Choroid plexus epithelial cell (primary cell): ENCODE measurements at regions not wholly inside any gene's neighbourhood (a gene's known extent, or its start where the extent isn't known, plus 50 kb on each side); places are given as distances from the start of the nearest gene placed in this dataset.
"Not testable (repeated sequence)": the region's sequence is repeated elsewhere in the genome, so short reads cannot be mapped to it uniquely, and the experiment has no call there.

Experiments
- DNase-seq: peaks from one replicate; pipeline ENCODE4 v3.0.0-alpha.2; 2010; ENCODE audit warnings: low read depth
- H3K4me3 ChIP-seq: 2 replicates; pipeline ENCODE4 v1.5.1; 2011; ENCODE audit warnings: low read depth, mild to moderate bottlenecking, control low read depth, low read length, moderate library complexity

DNA sequence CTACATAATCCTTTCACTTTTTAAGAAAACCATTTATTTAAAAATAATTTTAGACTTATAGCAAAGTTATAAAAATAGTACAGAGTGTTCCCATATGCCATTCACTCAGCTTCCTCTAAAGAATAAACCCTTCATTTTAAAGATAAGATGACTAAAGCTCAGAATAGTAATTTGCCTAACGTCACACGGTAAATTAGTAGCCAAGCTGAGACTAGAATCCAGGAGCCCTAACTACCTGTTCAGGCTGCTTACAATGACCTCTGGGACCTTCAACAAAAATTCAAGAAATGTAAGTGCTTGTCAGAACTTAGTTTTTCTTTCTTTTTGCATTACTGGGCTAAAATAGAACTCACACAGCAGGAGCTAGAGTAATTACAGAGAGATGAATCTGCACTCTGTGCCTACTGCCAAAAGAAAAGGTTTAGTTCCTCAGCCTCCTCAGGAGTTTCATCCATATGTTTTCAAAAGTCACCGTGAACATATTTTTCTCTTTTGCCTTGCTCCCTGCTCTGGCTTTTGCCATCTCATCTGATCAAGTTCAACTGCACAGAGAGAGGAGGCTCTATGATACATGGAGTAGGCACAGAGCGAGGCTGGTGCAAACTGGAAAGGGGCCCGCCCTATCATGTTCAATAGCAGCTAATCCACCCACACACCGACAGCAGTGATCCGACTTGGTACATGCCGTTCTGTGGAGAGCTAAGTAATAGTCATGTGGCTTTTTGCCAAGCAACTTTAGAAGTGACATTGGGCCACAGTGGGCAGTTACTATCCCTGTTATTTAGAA lies 112.7 kb upstream of the SEC22B start:
- DNase-seq, H3K4me3 ChIP-seq: not testable (repeated sequence)

DNA sequence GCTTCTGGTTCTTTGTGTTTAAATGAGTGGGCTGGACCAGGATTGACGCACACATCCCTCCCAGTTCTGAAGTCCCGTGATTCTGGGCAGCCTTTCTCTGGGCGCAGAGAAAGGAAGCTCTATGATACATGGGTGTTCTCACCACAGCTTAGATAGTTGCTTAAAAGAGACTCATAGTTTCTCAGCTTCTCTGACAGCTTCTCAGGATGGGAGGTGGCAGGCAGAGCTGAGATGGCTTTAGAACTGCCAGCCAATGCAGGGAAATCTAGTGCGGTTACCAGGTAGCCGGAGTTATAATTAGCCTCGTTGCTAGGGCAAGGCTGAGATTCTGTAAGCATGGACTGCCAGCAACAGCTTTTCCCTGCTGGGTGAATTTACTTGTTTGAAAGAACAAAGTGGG lies 111.8 kb upstream of the SEC22B start:
- DNase-seq, H3K4me3 ChIP-seq: not testable (repeated sequence)

DNA sequence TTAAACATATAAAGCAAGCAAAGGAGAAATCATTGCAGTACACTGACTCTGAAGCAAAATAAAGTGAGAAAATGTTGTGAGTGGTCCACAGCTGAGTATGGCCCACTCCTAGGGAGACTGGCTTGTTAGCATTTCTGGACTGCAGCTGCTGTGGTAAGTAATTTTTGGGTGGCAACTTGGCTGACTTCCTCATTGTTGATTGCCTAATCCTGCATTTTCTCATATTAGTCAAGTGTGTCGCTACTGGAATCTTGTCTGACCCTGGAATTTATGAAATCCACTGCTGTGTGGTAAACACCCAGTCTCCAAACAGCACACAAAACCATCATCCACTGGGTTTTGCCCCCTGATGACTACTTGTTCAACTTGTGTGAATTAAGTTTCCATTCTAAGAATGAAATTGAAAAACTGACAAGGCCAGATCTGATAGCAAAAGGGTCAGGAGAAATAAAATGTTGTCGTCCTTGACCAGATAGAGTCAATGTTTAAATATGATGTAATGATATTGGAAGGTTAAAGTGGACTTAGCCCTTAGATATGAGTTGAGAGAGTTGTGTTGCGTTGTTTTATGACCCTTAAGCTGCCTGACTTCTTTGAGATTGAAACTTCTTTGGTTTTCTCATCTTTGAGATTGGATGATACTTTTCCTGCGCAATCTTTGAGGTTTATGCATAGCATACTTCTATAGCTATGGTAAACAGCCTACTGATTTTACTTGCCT lies 106.6 kb upstream of the SEC22B start:
- not testable (repeated sequence) for DNase-seq, H3K4me3 ChIP-seq

DNA sequence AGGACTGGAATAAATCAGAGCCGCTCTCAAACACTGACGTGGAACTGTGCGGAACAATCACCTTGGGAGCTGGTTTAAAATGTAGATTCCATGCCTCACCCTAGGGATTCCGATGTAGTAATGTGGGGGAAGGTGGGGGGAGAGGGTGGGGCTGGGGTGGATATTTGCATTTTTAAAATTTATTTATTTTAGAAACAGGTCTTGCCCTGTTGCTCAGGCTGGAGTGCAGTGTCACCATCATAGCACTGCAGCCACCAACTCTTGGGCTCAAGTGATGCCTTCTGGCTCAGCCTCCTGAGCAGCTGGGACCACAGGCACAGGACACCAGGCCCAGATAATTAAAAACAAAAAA lies 101.9 kb upstream of the SEC22B start:
- not testable (repeated sequence) for H3K4me3 ChIP-seq, DNase-seq

DNA sequence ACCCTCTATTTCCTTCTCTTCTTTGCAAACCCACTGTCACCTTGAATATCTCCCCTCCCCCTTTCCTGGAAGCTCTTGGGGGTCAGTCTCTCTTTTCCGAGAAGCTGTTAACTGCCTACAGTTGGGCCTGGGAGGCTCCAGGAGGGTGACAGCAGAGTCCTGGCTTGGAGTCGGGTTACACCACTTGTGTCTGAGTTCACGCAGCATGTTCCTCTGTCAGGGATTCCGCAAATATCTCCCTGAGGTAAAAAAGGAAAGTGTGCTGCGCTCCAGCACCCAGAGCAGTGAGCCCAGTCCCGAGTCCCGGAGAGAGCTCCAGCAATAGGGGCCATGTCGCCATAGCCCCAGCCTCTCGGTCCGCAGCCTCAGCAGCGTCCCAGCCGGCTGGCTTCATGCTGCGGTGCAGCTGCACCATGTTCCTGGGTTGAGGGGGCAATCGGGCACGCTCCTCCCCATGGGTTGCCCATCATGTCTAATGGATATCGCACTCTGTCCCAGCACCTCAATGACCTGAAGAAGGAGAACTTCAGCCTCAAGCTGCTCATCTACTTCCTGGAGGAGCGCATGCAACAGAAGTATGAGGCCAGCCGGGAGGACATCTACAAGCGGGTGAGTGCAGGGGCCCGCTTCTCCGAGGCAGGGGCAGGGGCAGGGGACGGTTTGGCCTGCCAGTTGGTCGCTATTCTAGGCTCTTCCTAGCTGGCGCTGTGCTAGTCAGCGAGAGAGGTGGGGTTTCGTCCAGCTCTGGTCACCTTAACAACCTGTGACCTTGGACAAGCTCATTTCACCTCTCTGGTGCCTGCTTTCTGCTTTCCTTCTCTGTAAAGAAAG lies 101.3 kb upstream of the SEC22B start:
- H3K4me3 ChIP-seq, DNase-seq: not testable (repeated sequence)

DNA sequence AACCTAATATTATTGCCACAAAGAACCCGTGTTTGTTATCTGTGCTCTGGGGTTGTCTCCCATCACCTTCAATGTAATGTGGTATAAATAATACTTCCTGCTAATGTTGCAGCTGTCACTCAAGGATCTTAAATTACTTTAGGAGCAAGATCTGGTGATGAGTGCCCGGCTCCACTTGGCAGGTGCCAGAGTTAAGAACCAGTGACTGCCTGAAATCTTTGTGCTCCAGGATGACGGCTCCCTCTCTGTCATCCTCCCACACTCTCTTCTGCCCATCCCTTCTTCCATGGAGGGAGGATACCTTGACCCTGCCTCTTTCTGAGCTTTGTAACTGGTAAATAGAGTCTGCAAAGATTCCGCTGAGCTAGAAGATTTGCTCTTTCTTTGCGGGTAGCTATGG lies 100.4 kb upstream of the SEC22B start:
- not testable (repeated sequence) for DNase-seq, H3K4me3 ChIP-seq

DNA sequence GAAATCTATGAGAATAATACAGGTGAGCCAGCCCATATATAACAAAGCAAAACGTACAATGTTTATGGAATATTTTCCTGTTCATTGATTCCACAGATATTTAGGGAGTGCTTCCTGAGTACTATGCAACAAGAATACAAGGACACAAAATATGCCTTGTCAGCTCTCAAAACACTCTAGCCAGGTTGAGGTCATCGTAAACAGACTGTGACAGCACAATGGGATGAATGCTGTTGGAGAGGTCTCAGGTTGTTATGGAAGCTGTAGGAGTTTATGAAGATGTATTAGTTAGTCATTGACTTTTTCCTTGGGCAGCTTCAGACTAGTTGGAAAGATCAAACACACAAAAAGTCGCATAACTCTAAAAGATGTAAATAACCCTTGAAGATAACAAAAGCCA lies 98.1 kb upstream of the SEC22B start:
- not testable (repeated sequence) for H3K4me3 ChIP-seq, DNase-seq

DNA sequence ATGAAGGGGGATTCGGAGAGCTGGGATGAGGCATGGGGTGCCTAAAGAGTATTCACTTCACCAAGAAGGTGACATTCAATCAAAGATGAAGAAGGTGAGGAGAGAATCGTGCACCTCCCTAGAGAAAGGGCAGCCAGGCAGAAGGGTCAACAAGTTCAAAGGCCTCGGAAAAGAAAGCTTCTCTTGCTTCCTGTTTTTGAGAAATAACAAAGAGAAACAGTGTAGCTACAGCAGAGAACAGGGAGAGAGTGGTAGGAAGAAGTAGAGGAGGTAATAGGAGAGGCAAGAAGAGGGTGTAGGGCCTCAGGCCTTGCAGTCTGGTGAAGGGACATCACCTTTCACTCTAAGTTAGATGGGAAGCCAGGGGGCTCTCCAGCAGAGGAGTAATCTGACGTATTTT lies 97.0 kb upstream of the SEC22B start:
- not testable (repeated sequence) for H3K4me3 ChIP-seq, DNase-seq

DNA sequence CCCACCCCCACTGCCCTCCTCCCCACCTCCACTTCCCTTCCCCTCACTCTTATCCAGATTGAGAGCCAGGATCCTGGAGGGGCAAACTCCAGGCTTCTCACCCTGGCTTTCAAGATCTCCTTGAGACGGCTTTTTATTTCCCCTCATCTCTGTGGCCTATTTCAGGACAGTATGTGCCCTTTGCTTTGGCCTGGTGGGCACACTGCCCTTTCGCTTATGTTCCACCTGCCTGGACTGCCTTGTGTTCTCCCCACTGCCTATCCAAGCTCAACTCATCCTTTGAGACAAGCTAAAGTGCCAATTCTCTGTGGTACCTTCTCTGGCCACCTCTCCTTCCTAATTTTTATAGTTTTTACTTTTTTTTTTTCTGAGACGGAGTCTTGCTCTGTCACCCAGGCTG lies 95.9 kb upstream of the SEC22B start:
- DNase-seq, H3K4me3 ChIP-seq: not testable (repeated sequence)

DNA sequence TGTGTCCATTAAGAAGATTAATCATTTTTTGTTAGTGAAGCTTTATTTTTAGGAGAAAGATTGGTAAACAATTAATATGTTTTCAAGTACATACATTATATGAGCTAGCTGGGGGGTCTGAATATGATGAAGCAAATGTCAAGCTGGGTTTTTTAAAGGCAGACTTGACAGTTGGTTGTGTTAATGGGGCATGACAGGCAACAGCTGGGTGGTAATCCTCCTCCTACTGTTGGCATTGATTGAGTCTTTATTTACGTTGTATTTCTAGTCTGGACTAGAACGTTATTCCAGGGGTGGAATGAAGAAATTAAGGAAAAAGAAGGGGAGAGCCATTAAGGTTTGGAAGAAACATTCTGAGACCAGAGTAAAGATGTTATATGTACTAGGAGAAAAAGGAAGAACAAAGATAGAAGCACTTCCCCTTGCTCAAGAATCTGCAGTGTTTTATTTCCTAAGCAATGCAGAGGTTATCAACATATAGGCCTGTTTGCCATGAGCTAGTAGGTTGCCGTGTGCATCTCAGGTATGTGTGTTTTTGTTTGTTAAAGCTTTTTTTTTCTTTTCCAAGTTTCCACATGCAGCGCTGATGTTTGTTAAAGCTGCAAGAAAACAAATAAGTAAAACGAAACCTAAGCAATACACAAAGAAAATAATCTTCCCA lies 95.4 kb upstream of the SEC22B start:
- H3K4me3 ChIP-seq, DNase-seq: not testable (repeated sequence)

DNA sequence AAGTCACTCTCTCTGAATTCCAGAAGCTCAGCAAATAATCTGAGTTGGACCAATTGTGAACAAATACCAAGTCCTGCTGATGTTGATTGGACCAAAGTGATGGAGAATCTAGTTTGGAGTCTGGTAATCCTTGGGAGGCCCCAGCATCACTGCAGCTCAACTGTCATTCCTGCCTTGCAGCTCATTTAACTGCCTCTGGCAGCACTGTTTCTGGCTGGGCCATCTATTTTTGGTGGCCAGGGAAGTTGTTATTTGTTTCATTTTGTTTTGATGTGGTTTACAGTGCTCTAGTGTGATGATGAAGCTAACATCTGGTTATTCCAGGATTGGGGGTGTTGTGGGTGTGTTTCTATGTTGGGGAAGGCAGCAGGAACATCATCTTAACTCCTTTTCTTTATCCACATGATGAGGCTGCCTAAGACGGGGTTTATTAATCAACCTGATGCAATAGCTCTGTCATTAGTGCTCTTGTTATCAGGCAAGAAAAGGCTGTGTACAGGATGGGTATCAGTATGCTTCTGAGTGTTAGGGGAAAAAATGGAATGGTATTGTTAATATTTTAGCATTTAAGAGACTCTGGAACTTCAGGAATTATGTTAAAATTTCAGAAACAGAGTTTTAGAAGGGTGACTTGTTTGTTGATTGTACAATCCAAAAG lies 91.7 kb upstream of the SEC22B start:
- DNase-seq, H3K4me3 ChIP-seq: not testable (repeated sequence)

DNA sequence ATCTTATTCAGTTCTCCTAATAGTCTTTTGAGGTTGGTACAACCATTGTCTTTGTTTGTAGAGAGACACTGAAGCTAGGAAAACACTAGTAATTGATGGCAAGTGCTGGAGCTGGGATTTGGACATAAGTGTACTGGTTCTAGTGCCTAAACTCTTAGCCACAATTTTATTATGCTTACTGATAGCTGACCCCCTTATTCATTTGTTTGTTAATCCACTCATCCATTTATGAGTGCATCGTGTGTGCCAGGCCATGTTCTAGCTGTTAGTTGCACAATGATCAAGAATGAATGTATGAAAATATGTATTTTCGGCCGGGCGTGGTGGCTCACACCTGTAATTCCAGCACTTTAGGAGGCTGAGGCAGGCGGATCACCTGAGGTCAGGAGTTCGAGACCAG lies 88.2 kb upstream of the SEC22B start:
- not testable (repeated sequence) for DNase-seq, H3K4me3 ChIP-seq

DNA sequence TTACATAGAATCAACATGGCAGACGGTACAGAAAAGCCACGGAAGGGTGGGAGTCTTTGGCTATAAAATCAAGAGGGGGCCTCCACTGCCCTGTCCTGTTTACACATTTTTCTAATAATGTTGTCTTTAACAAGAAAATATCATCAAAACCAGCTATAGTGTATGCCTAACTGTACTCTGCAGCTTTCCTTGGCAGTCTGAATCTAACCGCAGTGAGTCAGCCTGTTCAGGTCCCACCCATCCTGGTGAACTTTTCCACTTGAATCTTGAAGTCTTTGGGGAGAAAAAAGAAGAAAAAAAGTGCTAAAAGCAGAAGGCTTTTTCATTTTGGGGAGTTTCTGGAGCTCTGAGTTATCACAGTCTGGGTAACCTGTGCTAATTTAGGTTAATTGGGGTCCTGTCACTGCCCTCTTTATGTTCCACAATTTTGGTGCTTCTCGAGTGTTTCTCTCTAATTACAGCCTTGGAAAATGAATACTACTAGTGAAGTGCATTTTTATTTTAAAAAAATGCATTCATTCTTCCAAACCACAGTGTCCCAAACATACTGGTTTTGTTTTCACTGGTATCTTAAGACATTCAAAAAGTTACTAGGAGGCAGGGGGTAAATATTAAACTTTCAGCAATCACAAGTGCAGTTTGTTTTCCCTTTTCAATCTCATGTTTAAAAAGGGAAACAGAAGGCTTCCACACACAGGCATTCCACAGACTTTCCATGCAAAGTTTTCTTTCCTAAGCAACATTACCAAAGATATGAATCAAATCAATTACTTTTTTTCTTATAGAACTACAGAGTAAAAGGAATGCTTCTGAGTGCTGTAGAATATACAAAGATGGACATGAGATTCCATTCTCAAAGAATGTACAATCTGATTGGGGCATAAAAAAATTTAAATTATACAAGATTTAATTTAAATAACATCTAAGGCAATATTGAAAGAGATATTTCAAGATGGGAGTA lies 86.8 kb upstream of the SEC22B start:
- H3K4me3 ChIP-seq, DNase-seq: not testable (repeated sequence)

DNA sequence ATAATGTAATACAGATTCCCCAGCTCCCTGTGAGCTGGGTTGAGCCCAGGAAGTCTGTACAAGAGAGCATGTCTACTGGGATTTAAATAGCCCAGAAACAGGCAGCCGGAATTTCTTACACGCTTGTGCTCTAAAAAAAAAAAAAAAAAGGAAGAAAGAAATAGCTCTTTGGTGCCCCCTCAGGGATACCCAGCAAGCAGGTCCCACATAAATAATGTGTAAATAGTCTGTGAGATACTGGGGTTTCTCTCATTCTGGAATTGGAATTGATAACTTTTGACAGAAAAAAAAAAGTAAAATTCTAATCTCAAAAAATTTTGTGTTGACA lies 81.4 kb upstream of the SEC22B start:
- H3K4me3 ChIP-seq, DNase-seq: not testable (repeated sequence)

DNA sequence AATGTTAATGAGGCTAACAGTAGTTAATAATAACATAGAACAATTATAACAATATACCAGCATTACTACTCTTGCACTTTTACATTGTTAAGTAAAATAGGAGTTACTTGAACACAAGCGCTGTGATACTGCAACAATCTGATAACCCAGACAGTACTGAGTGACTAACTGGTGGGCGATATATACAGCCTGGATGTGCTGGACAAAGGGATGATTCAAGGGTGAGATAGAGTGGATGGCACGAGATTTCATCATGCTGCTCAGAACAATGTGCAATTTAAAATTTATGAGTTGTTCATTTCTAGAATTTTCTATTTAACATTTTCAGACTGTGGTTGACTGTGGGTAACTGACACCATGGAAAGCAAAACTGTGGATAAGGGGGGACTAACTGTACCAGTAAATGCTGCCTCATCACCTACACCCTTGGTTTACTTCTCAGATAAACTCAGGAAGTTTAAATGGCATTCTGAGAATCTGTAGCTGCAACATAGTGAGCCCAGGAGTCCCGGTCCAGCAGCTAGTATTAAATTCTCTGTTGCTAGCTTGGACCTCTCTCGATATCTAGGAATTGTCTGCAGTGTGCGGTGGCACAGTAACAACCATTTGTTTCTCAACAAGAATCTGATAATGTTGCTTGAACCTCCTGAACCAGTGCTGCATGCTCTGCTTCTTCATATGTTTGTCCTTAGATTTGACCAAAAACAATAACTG lies 80.9 kb upstream of the SEC22B start:
- not testable (repeated sequence) for DNase-seq, H3K4me3 ChIP-seq

DNA sequence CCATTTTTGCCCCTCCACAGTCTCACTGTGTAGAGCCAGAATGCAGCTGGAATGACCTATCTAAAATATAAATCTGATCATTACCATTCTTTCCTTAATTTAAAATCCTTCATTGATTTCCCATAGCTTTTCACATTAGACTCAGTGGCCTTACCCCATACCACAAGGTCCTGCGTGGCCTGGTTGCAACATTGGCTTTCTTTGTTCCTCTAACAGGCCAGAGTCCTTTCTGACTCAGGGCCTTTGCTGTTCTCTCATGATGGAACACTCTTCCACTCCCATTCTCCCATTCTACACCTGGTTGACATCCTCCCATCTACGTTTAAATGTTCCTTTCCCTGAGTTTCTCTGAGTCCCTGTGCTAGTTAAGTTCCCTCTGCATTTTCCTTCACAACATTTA lies 74.4 kb upstream of the SEC22B start:
- not testable (repeated sequence) for DNase-seq, H3K4me3 ChIP-seq

DNA sequence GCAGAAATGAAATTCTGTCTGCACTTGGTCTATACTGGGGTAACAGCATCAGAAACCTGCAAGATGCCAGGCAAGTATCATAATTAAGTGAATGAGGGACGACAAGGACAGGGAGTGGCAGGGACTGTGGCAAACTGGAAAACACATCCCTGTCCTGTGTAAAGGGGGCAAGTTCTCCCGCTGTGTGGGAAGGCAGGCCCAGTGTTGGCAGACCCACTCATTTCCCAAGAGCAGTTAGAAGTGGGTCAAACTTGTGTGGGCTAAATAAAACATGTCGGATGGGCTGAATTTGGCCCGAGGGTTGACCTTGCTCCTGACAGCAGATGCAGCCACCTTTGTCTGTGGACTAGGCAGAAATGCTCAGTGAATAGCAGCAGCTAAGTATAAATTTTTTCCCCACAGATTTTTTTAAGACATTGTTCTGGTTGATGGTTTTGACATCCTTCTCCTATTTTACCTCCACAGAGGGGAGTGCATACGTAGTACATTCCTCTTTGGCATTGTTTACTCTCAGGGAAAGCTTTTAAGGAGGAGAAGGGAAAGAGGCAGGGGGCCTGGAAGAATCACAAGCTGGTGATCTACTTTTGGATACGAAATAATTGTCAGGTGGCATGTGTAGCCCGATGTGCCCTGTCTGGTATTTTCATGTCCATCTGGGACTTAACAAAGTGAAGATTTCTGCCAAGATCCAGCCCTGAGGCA lies 72.6 kb upstream of the SEC22B start:
- not testable (repeated sequence) for H3K4me3 ChIP-seq, DNase-seq
